ENCODE measurements at regions not wholly inside any gene's neighbourhood (a gene's known extent, or its start where the extent isn't known, plus 50 kb on each side); places are given as distances from the start of the nearest gene placed in this dataset.

DNA sequence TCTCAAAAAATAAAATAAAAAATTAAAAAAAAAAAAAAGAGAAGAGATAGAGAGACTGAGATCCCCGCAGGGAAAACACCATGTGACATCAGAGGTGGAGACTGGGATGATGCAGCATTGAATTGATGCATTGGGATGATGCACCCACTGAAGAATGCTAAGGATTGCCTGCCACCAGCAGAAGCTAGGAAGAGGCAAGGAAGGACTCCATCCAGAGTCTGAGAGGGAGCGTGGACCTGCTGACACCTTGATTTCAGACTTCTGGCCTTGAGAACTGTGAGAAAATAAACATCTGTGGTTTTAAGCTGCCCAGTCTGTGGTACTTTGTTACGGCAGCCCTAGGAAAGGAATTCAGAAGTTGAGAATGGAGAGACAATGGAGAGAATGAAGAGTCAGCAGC is 89.8 kb upstream of the PRPS1L1 start:
- TF ChIP-seq, protein P1, sequence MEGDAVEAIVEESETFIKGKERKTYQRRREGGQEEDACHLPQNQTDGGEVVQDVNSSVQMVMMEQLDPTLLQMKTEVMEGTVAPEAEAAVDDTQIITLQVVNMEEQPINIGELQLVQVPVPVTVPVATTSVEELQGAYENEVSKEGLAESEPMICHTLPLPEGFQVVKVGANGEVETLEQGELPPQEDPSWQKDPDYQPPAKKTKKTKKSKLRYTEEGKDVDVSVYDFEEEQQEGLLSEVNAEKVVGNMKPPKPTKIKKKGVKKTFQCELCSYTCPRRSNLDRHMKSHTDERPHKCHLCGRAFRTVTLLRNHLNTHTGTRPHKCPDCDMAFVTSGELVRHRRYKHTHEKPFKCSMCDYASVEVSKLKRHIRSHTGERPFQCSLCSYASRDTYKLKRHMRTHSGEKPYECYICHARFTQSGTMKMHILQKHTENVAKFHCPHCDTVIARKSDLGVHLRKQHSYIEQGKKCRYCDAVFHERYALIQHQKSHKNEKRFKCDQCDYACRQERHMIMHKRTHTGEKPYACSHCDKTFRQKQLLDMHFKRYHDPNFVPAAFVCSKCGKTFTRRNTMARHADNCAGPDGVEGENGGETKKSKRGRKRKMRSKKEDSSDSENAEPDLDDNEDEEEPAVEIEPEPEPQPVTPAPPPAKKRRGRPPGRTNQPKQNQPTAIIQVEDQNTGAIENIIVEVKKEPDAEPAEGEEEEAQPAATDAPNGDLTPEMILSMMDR (conservative IDR thresholded peaks at IDR 0.05; ENCODE audit: low read depth, low read length): no peak
- TF ChIP-seq EZH2 (IDR thresholded peaks at IDR 0.05; ENCODE audit: low read length, unreplicated experiment) (no peak), EZH2phosphoT487 (IDR thresholded peaks at IDR 0.05; ENCODE audit: borderline replicate concordance, low read length) (no peak)
